SK-N-SH (cell line): ENCODE measurements at regions not wholly inside any gene's neighbourhood (a gene's known extent, or its start where the extent isn't known, plus 50 kb on each side); places are given as distances from the start of the nearest gene placed in this dataset.

ENCODE experiments used
- CTCF ChIP-seq: fragments of 200-600 bp; sonication (generic); IDR thresholded peaks from 2 replicates; pipeline ENCODE4 v1.6.1; 2017; ENCODE audit warnings: antibody characterized with exemption, mild to moderate bottlenecking, moderate library complexity
- RFX5 ChIP-seq: IDR thresholded peaks from 2 replicates; pipeline ENCODE4 v1.6.1; 2012; ENCODE audit warnings: mild to moderate bottlenecking, improper control_type of control experiment, low read length
- SMC3 ChIP-seq: IDR thresholded peaks from 2 replicates; pipeline ENCODE4 v1.6.1; 2012; ENCODE audit warnings: low read depth, low read length, improper control_type of control experiment
- TEAD4 ChIP-seq: IDR thresholded peaks from 2 replicates; pipeline ENCODE4 v1.4.0; 2012; ENCODE audit warnings: mild to moderate bottlenecking, borderline replicate concordance; ENCODE audit not compliant: insufficient read depth
- YY1 ChIP-seq: IDR thresholded peaks from 2 replicates; pipeline ENCODE4 v1.4.0; 2012; ENCODE audit warnings: low read depth, mild to moderate bottlenecking
- TF ChIP-seq, protein P1 (sequence below): fragments of 150-350 bp; IDR thresholded peaks from 2 replicates; pipeline ENCODE4 v1.6.1; 2017; ENCODE audit warnings: antibody characterized with exemption, low read length, low read depth, borderline replicate concordance

- TF ChIP-seq CTCF (no peak), TEAD4 (no peak), RFX5 (no peak), SMC3 (no peak), YY1 (no peak)
- TF ChIP-seq, protein P1, sequence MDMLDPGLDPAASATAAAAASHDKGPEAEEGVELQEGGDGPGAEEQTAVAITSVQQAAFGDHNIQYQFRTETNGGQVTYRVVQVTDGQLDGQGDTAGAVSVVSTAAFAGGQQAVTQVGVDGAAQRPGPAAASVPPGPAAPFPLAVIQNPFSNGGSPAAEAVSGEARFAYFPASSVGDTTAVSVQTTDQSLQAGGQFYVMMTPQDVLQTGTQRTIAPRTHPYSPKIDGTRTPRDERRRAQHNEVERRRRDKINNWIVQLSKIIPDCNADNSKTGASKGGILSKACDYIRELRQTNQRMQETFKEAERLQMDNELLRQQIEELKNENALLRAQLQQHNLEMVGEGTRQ, result no peak
These were observed 511.7 kb upstream of the IMPG1 start for GRCh38 chr6:76584121-76584520.
